Fibroblast of mammary gland (primary cell): ENCODE measurements at regions not wholly inside any gene's neighbourhood (a gene's known extent, or its start where the extent isn't known, plus 50 kb on each side); places are given as distances from the start of the nearest gene placed in this dataset.

Experiments used
- DNase-seq: peaks from one replicate; pipeline ENCODE4 v3.0.0-alpha.2; 2010; ENCODE audit warnings: low read depth
- H3K4me3 ChIP-seq: 2 replicates; pipeline ENCODE4 v1.5.1; 2011; ENCODE audit warnings: low read depth, mild to moderate bottlenecking, low read length, moderate library complexity; ENCODE audit not compliant: control insufficient read depth
- CTCF ChIP-seq: conservative IDR thresholded peaks from 2 replicates; pipeline ENCODE4 v1.5.1; 2011; ENCODE audit warnings: low read depth, low read length, inconsistent platforms; ENCODE audit not compliant: control insufficient read depth, insufficient read depth

GRCh38 chr16:18018376-18018775 lies 318.2 kb downstream of the NPIPA8 start:
- no peak for DNase-seq
- no peak for TF ChIP-seq CTCF
- no peak overlapping the region for H3K4me3 ChIP-seq

GRCh38 chr16:18013863-18014262 lies 322.7 kb downstream of the NPIPA8 start:
- no peak overlapping the region for H3K4me3 ChIP-seq
- no peak for DNase-seq
- no peak for TF ChIP-seq CTCF

- no peak for TF ChIP-seq CTCF
- no peak overlapping the region for H3K4me3 ChIP-seq
- no peak for DNase-seq
These were observed 328.2 kb downstream of the NPIPA8 start for GRCh38 chr16:18008356-18008755.

GRCh38 chr16:18003033-18003432 lies 333.5 kb downstream of the NPIPA8 start:
- DNase-seq: no peak
- no peak for TF ChIP-seq CTCF
- H3K4me3 ChIP-seq: no peak overlapping the region

- DNase-seq: no peak
- no peak for TF ChIP-seq CTCF
- no peak overlapping the region for H3K4me3 ChIP-seq
These were observed 337.5 kb downstream of the NPIPA8 start for GRCh38 chr16:17998996-17999395.

GRCh38 chr16:17998550-17998949 lies 338.0 kb downstream of the NPIPA8 start:
- H3K4me3 ChIP-seq: no peak overlapping the region
- TF ChIP-seq CTCF: no peak
- DNase-seq: no peak

GRCh38 chr16:17994027-17994426 lies 342.5 kb downstream of the NPIPA8 start:
- no peak for DNase-seq
- TF ChIP-seq CTCF: no peak
- no peak overlapping the region for H3K4me3 ChIP-seq
